ENCODE measurements at regions not wholly inside any gene's neighbourhood (a gene's known extent, or its start where the extent isn't known, plus 50 kb on each side); places are given as distances from the start of the nearest gene placed in this dataset.

- SMC1A ChIA-PET (ENCODE audit: uncharacterized antibody, unreplicated experiment): no interaction called here
- CTCF ChIA-PET: no interaction called here
- no peak for ATAC-seq
- Histone ChIP-seq H3K4me1 (ENCODE audit: control insufficient read depth, insufficient read depth, low read length) (no peaks in the 10 kb centered on the region), H3K36me3 (ENCODE audit: control insufficient read depth in 2 of 2, insufficient read depth in 2 of 2, low read length in 1 of 2) (no peaks in the 10 kb centered on the region), H3K4me2 (ENCODE audit: control insufficient read depth, insufficient read depth) (no peak overlapping the region), H3K9me3 (replicated peaks; ENCODE audit: control insufficient read depth, insufficient read depth, low read length) (no peaks in the 10 kb centered on the region), H3K27ac (ENCODE audit: control insufficient read depth, insufficient read depth) (no peak overlapping the region), H2AFZ (ENCODE audit: control insufficient read depth, low read depth, low read length) (no peak overlapping the region), H3K79me2 (ENCODE audit: control insufficient read depth, insufficient read depth, low read length) (no peaks in the 10 kb centered on the region), H4K20me1 (ENCODE audit: control insufficient read depth, insufficient read depth) (no peaks in the 10 kb centered on the region), H3K27me3 (replicated peaks in 1 of 2; ENCODE audit: control insufficient read depth in 2 of 2, insufficient read depth in 2 of 2, low read length in 1 of 2) (no peaks in the 10 kb centered on the region), H3K9ac (ENCODE audit: control insufficient read depth, insufficient read depth, low read length) (no peak overlapping the region), H3K4me3 (no peak overlapping the region)
- POLR2A ChIA-PET: no interaction called here
- no peak for FAIRE-seq
- BruUV-seq (replicated peaks): no TSS peak
- TF ChIP-seq SREBF2 (IDR thresholded peaks at IDR 0.05; ENCODE audit: low read length): no peak
- TF ChIP-seq CBFB (IDR thresholded peaks at IDR 0.05; ENCODE audit: low read depth): no peak
- TF ChIP-seq, protein P1, sequence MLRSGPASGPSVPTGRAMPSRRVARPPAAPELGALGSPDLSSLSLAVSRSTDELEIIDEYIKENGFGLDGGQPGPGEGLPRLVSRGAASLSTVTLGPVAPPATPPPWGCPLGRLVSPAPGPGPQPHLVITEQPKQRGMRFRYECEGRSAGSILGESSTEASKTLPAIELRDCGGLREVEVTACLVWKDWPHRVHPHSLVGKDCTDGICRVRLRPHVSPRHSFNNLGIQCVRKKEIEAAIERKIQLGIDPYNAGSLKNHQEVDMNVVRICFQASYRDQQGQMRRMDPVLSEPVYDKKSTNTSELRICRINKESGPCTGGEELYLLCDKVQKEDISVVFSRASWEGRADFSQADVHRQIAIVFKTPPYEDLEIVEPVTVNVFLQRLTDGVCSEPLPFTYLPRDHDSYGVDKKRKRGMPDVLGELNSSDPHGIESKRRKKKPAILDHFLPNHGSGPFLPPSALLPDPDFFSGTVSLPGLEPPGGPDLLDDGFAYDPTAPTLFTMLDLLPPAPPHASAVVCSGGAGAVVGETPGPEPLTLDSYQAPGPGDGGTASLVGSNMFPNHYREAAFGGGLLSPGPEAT (IDR thresholded peaks at IDR 0.05; ENCODE audit: low read depth): no peak
- TF ChIP-seq FOXM1 (IDR thresholded peaks at IDR 0.05; ENCODE audit: low read depth, low read length): no peak
- TF ChIP-seq ZSCAN29 (IDR thresholded peaks at IDR 0.05): no peak
- TF ChIP-seq BMI1 (IDR thresholded peaks at IDR 0.05; ENCODE audit: borderline replicate concordance): no peak
- WGBS (ENCODE audit: insufficient coverage, insufficient replicate concordance, low lambda C conversion rate, missing lambda C conversion rate): 0% methylated on average over 1 of the region's 1 CpG
- in situ Hi-C loops (cut with MboI) (no loop called here), intact Hi-C loops (cut with micrococcal nuclease; ENCODE audit: unreplicated experiment) (no loop called here)
- RAD21 ChIA-PET (ENCODE audit: unreplicated experiment): no interaction called here
- DNase-seq (ENCODE audit: low read depth, low spot score): no peak
Measured at GRCh38 chr13:84999252-84999651, 800.0 kb downstream of the SLITRK6 start.

DNA sequence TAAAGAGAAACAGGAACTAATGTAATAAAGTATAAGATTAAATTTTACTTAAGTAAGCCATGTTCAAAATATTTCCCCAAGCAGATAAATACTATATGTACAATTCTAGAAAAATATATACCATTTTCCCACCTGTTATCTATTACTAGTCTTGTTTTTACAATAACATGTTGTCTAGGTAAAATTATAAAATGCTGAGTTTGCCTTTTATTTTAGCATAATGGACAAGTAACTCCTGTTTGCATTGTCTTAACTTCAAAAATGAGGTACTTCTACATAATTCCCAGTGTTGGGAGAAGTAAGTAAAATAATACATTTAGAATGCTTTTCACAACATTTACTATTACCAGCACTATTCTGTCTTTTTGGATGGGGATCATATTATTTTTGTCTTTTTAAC is 800.5 kb downstream of the SLITRK6 start:
- RAD21 ChIA-PET (ENCODE audit: unreplicated experiment): no interaction called here
- Histone ChIP-seq H3K9ac (ENCODE audit: control insufficient read depth, insufficient read depth, low read length) (no peak overlapping the region), H3K9me3 (replicated peaks; ENCODE audit: control insufficient read depth, insufficient read depth, low read length) (no peaks in the 10 kb centered on the region), H3K79me2 (ENCODE audit: control insufficient read depth, insufficient read depth, low read length) (no peaks in the 10 kb centered on the region), H3K27ac (ENCODE audit: control insufficient read depth, insufficient read depth) (no peak overlapping the region), H4K20me1 (ENCODE audit: control insufficient read depth, insufficient read depth) (no peaks in the 10 kb centered on the region), H3K27me3 (replicated peaks in 1 of 2; ENCODE audit: control insufficient read depth in 2 of 2, insufficient read depth in 2 of 2, low read length in 1 of 2) (no peaks in the 10 kb centered on the region), H3K4me1 (ENCODE audit: control insufficient read depth, insufficient read depth, low read length) (no peaks in the 10 kb centered on the region), H3K36me3 (ENCODE audit: control insufficient read depth in 2 of 2, insufficient read depth in 2 of 2, low read length in 1 of 2) (no peaks in the 10 kb centered on the region), H2AFZ (ENCODE audit: control insufficient read depth, low read depth, low read length) (no peak overlapping the region), H3K4me2 (ENCODE audit: control insufficient read depth, insufficient read depth) (no peak overlapping the region), H3K4me3 (no peak overlapping the region)
- DNase-seq (ENCODE audit: low read depth, low spot score) (no peak), FAIRE-seq (no peak), ATAC-seq (no peak)
- no TSS peak for BruUV-seq (replicated peaks)
- SMC1A ChIA-PET (ENCODE audit: uncharacterized antibody, unreplicated experiment): no interaction called here
- TF ChIP-seq CBX3 (IDR thresholded peaks at IDR 0.05; ENCODE audit: borderline replicate concordance, low read depth) (no peak), MEF2A (IDR thresholded peaks at IDR 0.05; ENCODE audit: insufficient read depth, low read depth, low read length) (no peak), EGR1 (IDR thresholded peaks at IDR 0.05; ENCODE audit: borderline replicate concordance in 1 of 2, low read depth in 2 of 2, low read length in 2 of 2) (no peak), NFYA (IDR thresholded peaks at IDR 0.05; ENCODE audit: borderline replicate concordance, low read depth, low read length) (no peak)
- CTCF ChIA-PET: no interaction called here
- in situ Hi-C loops (cut with MboI) (no loop called here), intact Hi-C loops (cut with micrococcal nuclease; ENCODE audit: unreplicated experiment) (no loop called here)
- POLR2A ChIA-PET: no interaction called here
